ENCODE measurements at regions not wholly inside any gene's neighbourhood (a gene's known extent, or its start where the extent isn't known, plus 50 kb on each side); places are given as distances from the start of the nearest gene placed in this dataset.

DNA sequence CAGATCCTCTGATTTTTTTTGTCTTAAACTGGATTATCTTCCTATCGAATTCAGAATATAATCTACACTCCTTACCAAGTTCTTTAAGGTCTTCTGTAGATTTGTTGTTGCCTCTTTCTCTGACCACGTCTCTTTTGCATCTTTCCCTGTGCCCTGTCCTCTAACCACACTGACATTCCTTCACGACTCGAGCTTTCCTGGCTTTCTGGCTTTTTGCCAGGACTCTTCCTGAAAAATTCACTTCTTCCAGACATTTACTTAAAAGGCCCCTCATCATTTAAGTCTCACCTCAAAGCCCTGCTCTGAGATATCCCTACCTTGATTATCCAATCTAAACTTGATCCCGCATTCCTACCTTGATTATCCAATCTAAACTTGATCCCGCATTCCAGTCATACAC lies 422.3 kb upstream of the DCN start:
- no peak for DNase-seq (ENCODE audit: low read depth)
- no peak for TF ChIP-seq CTCF (IDR thresholded peaks at IDR 0.05; ENCODE audit: insufficient read depth, low read depth, low read length, missing control alignments)

GRCh38 chr12:91603060-91603459 lies 420.4 kb upstream of the DCN start:
- DNase-seq (ENCODE audit: low read depth), result no peak
- no peak overlapping the region for H3K4me3 ChIP-seq (ENCODE audit: low read depth, low read length)
- no peak for TF ChIP-seq CTCF (IDR thresholded peaks at IDR 0.05; ENCODE audit: insufficient read depth, low read depth, low read length, missing control alignments)

More for the DNA sequence above, 422.3 kb upstream of the DCN start:
- H3K4me3 ChIP-seq (ENCODE audit: low read depth, low read length), result no peak overlapping the region

- no peak overlapping the region for H3K4me3 ChIP-seq (ENCODE audit: low read depth, low read length)
- DNase-seq (ENCODE audit: low read depth), result no peak
- no peak for TF ChIP-seq CTCF (IDR thresholded peaks at IDR 0.05; ENCODE audit: insufficient read depth, low read depth, low read length, missing control alignments)
Measured at GRCh38 chr12:91601054-91601453, 418.4 kb upstream of the DCN start.

- no peak for DNase-seq (ENCODE audit: low read depth)
- H3K4me3 ChIP-seq (ENCODE audit: low read depth, low read length), result no peak overlapping the region
- TF ChIP-seq CTCF (IDR thresholded peaks at IDR 0.05; ENCODE audit: insufficient read depth, low read depth, low read length, missing control alignments), result no peak
Measured at GRCh38 chr12:91594715-91595114, 412.1 kb upstream of the DCN start.

GRCh38 chr12:91591639-91591987 lies 409.0 kb upstream of the DCN start:
- no peak for TF ChIP-seq CTCF (IDR thresholded peaks at IDR 0.05; ENCODE audit: insufficient read depth, low read depth, low read length, missing control alignments)
- no peak for DNase-seq (ENCODE audit: low read depth)
- no peak overlapping the region for H3K4me3 ChIP-seq (ENCODE audit: low read depth, low read length)

DNA sequence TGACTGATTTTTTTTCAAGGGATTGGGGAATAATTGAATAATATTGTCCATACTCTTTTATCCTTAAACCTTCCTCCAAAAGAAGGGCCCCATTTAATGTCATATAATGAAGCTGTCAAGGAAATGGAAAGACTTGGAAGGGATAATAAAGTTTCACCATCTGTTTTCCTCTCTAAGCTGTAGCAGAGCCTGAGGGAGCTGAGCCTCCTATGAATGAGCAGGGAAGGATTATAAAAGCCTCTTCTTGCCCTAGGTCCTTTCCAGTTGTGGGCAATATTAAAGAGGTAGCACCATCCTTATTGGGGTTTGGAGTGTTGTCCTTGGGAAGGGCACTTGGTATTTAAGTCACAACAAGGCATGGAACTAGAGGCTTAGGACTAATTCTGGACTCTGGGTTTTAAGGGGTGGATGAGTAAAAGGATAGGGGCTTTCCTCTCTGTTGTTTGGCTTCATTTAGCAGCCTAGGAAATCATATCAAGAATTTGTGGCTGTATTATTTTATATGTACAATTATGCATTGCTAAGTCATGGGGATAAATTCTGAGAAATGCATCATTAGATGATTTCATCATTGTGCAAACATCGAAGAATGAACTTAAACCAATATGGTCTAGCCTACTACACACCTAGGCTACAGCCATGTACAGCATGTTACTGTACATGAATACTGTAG lies 408.5 kb upstream of the DCN start:
- no peak for TF ChIP-seq CTCF (IDR thresholded peaks at IDR 0.05; ENCODE audit: insufficient read depth, low read depth, low read length, missing control alignments)
- H3K4me3 ChIP-seq (ENCODE audit: low read depth, low read length), result no peak overlapping the region
- no peak for DNase-seq (ENCODE audit: low read depth)

- H3K4me3 ChIP-seq (ENCODE audit: low read depth, low read length), result no peak overlapping the region
- no peak for TF ChIP-seq CTCF (IDR thresholded peaks at IDR 0.05; ENCODE audit: insufficient read depth, low read depth, low read length, missing control alignments)
- DNase-seq (ENCODE audit: low read depth), result no peak
Measured at GRCh38 chr12:91588874-91589454, 406.3 kb upstream of the DCN start.
